ENCODE measurements at regions not wholly inside any gene's neighbourhood (a gene's known extent, or its start where the extent isn't known, plus 50 kb on each side); places are given as distances from the start of the nearest gene placed in this dataset.
"Not testable (repeated sequence)": the region's sequence is repeated elsewhere in the genome, so short reads cannot be mapped to it uniquely, and the experiment has no call there.

GRCh38 chr9:22215521-22215920 is 206.4 kb upstream of the CDKN2B start:
- ATAC-seq (no peak), DNase-seq (no peak)
- intact Hi-C loops (cut with DNase I, micrococcal nuclease), result no loop called here

- intact Hi-C loops (cut with DNase I, micrococcal nuclease), result no loop called here
- DNase-seq (no peak), ATAC-seq (no peak)
Measured at GRCh38 chr9:22216730-22217172, 207.6 kb upstream of the CDKN2B start.

GRCh38 chr9:22217254-22217653 is 208.1 kb upstream of the CDKN2B start:
- intact Hi-C loops (cut with DNase I, micrococcal nuclease), result no loop called here
- DNase-seq (no peak), ATAC-seq (no peak)

- ATAC-seq; DNase-seq; intact Hi-C loops (cut with DNase I, micrococcal nuclease): not testable (repeated sequence)
Measured at GRCh38 chr9:22225856-22226255, 216.8 kb upstream of the CDKN2B start.

GRCh38 chr9:22227986-22228385 is 218.6 kb upstream of the DMRTA1 start:
- DNase-seq (no peak), ATAC-seq (no peak)
- intact Hi-C loops (cut with DNase I, micrococcal nuclease), result no loop called here

- intact Hi-C loops (cut with DNase I, micrococcal nuclease), result no loop called here
- no peak for ATAC-seq
- DNase-seq, result no peak
Measured at GRCh38 chr9:22228542-22228941, 218.1 kb upstream of the DMRTA1 start.

- no peak for DNase-seq
- no peak for ATAC-seq
- intact Hi-C loops (cut with DNase I, micrococcal nuclease), result no loop called here
Measured at GRCh38 chr9:22229069-22229468, 217.6 kb upstream of the DMRTA1 start.

- not testable (repeated sequence) for ATAC-seq
- intact Hi-C loops (cut with DNase I, micrococcal nuclease), result loop anchor here in 1 of 2 donors (10.0 kb wide), 1 partner anchor 417 kb away; no protein-coding TSS in a partner anchor
Measured at GRCh38 chr9:22231309-22231708, 215.3 kb upstream of the DMRTA1 start.

GRCh38 chr9:22232971-22233370 is 213.7 kb upstream of the DMRTA1 start:
- intact Hi-C loops (cut with DNase I, micrococcal nuclease), result loop anchor here in 1 of 2 donors (10.0 kb wide), 1 partner anchor 418 kb away; no protein-coding TSS in a partner anchor
- ATAC-seq (no peak), DNase-seq (no peak)

More at GRCh38 chr9:22231309-22231708, 215.3 kb upstream of the DMRTA1 start:
- not testable (repeated sequence) for DNase-seq

GRCh38 chr9:22237497-22238363 is 208.9 kb upstream of the DMRTA1 start:
- intact Hi-C loops (cut with DNase I, micrococcal nuclease), result loop anchor here (5.0 to 10.0 kb wide), 2 partner anchors 423 to 425 kb away; no protein-coding TSS in a partner anchor
- DNase-seq, result no peak
- ATAC-seq, result no peak

GRCh38 chr9:22238809-22239684 is 207.6 kb upstream of the DMRTA1 start:
- DNase-seq (no peak), ATAC-seq (peak; percentile 62)
- intact Hi-C loops (cut with DNase I, micrococcal nuclease), result loop anchor here (5.0 to 10.0 kb wide), 2 partner anchors 424 to 427 kb away; no protein-coding TSS in a partner anchor

- no peak for ATAC-seq
- no peak for DNase-seq
Measured at GRCh38 chr9:22240619-22241018, 206.0 kb upstream of the DMRTA1 start.

GRCh38 chr9:22241024-22241423 is 205.6 kb upstream of the DMRTA1 start:
- intact Hi-C loops (cut with DNase I, micrococcal nuclease), result loop anchor here in 1 of 2 donors (10.0 kb wide), 1 partner anchor 214 kb away; no protein-coding TSS in a partner anchor
- DNase-seq (no peak), ATAC-seq (no peak)

More at GRCh38 chr9:22240619-22241018, 206.0 kb upstream of the DMRTA1 start:
- intact Hi-C loops (cut with DNase I, micrococcal nuclease), result loop anchor here in 1 of 2 donors (10.0 kb wide), 1 partner anchor 214 kb away; no protein-coding TSS in a partner anchor

- intact Hi-C loops (cut with DNase I, micrococcal nuclease), result loop anchor here in 1 of 2 donors (10.0 kb wide), 1 partner anchor 213 kb away; no protein-coding TSS in a partner anchor
- ATAC-seq (no peak), DNase-seq (no peak)
Measured at GRCh38 chr9:22241611-22242010, 205.0 kb upstream of the DMRTA1 start.

GRCh38 chr9:22244139-22245011 is 202.2 kb upstream of the DMRTA1 start:
- intact Hi-C loops (cut with DNase I, micrococcal nuclease), result loop anchor here in 1 of 2 donors (10.0 kb wide), 1 partner anchor 210 kb away; no protein-coding TSS in a partner anchor
- ATAC-seq (peak; percentile 69), DNase-seq (peak in 1 of 2 donors; percentile 58)

GRCh38 chr9:22255337-22255736 is 191.3 kb upstream of the DMRTA1 start:
- ATAC-seq (no peak), DNase-seq (no peak)
- intact Hi-C loops (cut with DNase I, micrococcal nuclease), result no loop called here

GRCh38 chr9:22256381-22256780 is 190.2 kb upstream of the DMRTA1 start:
- intact Hi-C loops (cut with DNase I, micrococcal nuclease), result no loop called here
- DNase-seq (no peak), ATAC-seq (no peak)
